ENCODE measurements at regions not wholly inside any gene's neighbourhood (a gene's known extent, or its start where the extent isn't known, plus 50 kb on each side); places are given as distances from the start of the nearest gene placed in this dataset.
"Not testable (repeated sequence)": the region's sequence is repeated elsewhere in the genome, so short reads cannot be mapped to it uniquely, and the experiment has no call there.

- no peak for DNase-seq
Observed at GRCh38 chr14:101083564-101084435, 180.3 kb upstream of the RTL1 start.

GRCh38 chr14:101084436-101084826 lies 180.9 kb upstream of the RTL1 start:
- DNase-seq: no peak

GRCh38 chr14:101086926-101087325 lies 183.4 kb upstream of the RTL1 start:
- DNase-seq: no peak

GRCh38 chr14:101087614-101088394 lies 184.3 kb upstream of the RTL1 start:
- no peak for DNase-seq

GRCh38 chr14:101088395-101088667 lies 184.8 kb upstream of the RTL1 start:
- no peak for DNase-seq

- no peak for DNase-seq
Observed at GRCh38 chr14:101088714-101089113, 185.2 kb upstream of the RTL1 start.

- not testable (repeated sequence) for DNase-seq
Observed at GRCh38 chr14:101090478-101090877, 187.0 kb upstream of the RTL1 start.

- DNase-seq: no peak
Observed at GRCh38 chr14:101090976-101091375, 187.5 kb upstream of the RTL1 start.

GRCh38 chr14:101094916-101095315 lies 191.4 kb upstream of the RTL1 start:
- DNase-seq: not testable (repeated sequence)

- DNase-seq: no peak
Observed at GRCh38 chr14:101096551-101096950, 193.0 kb upstream of the RTL1 start.

GRCh38 chr14:101097109-101097793 lies 193.7 kb upstream of the RTL1 start:
- DNase-seq: peak in 1 of 2 experiments; percentile 9

GRCh38 chr14:101098177-101098576 lies 194.7 kb upstream of the RTL1 start:
- DNase-seq: no peak

GRCh38 chr14:101098641-101099040 lies 195.1 kb upstream of the RTL1 start:
- DNase-seq: no peak

GRCh38 chr14:101101456-101102056 lies 198.0 kb upstream of the RTL1 start:
- no peak for DNase-seq

- no peak for DNase-seq
Observed at GRCh38 chr14:101102875-101103274, 199.4 kb upstream of the RTL1 start.

- no peak for DNase-seq
Observed at GRCh38 chr14:101103321-101103901, 199.9 kb upstream of the RTL1 start.

GRCh38 chr14:101104485-101104884 lies 201.0 kb upstream of the RTL1 start:
- DNase-seq: no peak

GRCh38 chr14:101105045-101105444 lies 201.5 kb upstream of the RTL1 start:
- DNase-seq: no peak

GRCh38 chr14:101108579-101109346 lies 205.2 kb upstream of the RTL1 start:
- DNase-seq: no peak

- DNase-seq: no peak
Observed at GRCh38 chr14:101109347-101109638, 205.8 kb upstream of the RTL1 start.

GRCh38 chr14:101109981-101110728 lies 206.6 kb upstream of the RTL1 start:
- no peak for DNase-seq

All from SW 1271 (cell line).